Loucy (cell line): ENCODE measurements at regions not wholly inside any gene's neighbourhood (a gene's known extent, or its start where the extent isn't known, plus 50 kb on each side); places are given as distances from the start of the nearest gene placed in this dataset.

Source experiments
- CTCF ChIP-seq: fragments of 200-600 bp; sonication (generic); conservative IDR thresholded peaks from 2 replicates; pipeline ENCODE4 v1.5.1; 2014; ENCODE audit warnings: mild to moderate bottlenecking, antibody characterized with exemption, low read length
- EZH2phosphoT487 ChIP-seq: fragments of 200-600 bp; IDR thresholded peaks from 2 replicates; pipeline ENCODE4 v1.6.1; 2018; ENCODE audit warnings: antibody characterized with exemption, mild to moderate bottlenecking, moderate library complexity, borderline replicate concordance

- TF ChIP-seq CTCF (no peak), EZH2phosphoT487 (no peak)
These were observed 84.6 kb upstream of the DTNBP1 start for GRCh38 chr6:15747354-15747883.
